Forelimb muscle (tissue), 1 donor: ENCODE measurements at regions not wholly inside any gene's neighbourhood (a gene's known extent, or its start where the extent isn't known, plus 50 kb on each side); places are given as distances from the start of the nearest gene placed in this dataset.

ENCODE experiments used
- DNase-seq: peaks from one replicate; pipeline ENCODE4 v3.0.0-alpha.2; 2013; ENCODE audit warnings: low read depth

- no peak for DNase-seq
Observed at GRCh38 chr2:114065731-114066130, 175.8 kb downstream of the ACTR3 start.

- DNase-seq, result no peak
Observed at GRCh38 chr2:114066186-114066747, 176.4 kb downstream of the ACTR3 start.

GRCh38 chr2:114068438-114068837, 178.5 kb downstream of the ACTR3 start:
- DNase-seq, result no peak

GRCh38 chr2:114076961-114077360, 187.1 kb downstream of the ACTR3 start:
- no peak for DNase-seq

GRCh38 chr2:114079366-114080004, 189.6 kb downstream of the ACTR3 start:
- no peak for DNase-seq

GRCh38 chr2:114082731-114083433, 193.0 kb downstream of the ACTR3 start:
- DNase-seq, result no peak

- DNase-seq, result no peak
Observed at GRCh38 chr2:114083717-114084387, 194.0 kb downstream of the ACTR3 start.

GRCh38 chr2:114085238-114085637, 195.3 kb downstream of the ACTR3 start:
- DNase-seq, result no peak

GRCh38 chr2:114085992-114086391, 196.1 kb downstream of the ACTR3 start:
- no peak for DNase-seq

GRCh38 chr2:114089636-114090319, 199.9 kb downstream of the ACTR3 start:
- no peak for DNase-seq

GRCh38 chr2:114091010-114091409, 201.1 kb downstream of the ACTR3 start:
- no peak for DNase-seq

GRCh38 chr2:114108249-114108648, 218.4 kb downstream of the ACTR3 start:
- no peak for DNase-seq

- DNase-seq, result no peak
Observed at GRCh38 chr2:114108824-114109416, 219.0 kb downstream of the ACTR3 start.

- no peak for DNase-seq
Observed at GRCh38 chr2:114111329-114111728, 221.4 kb downstream of the ACTR3 start.

GRCh38 chr2:114113518-114113917, 223.6 kb downstream of the ACTR3 start:
- DNase-seq, result no peak

- DNase-seq, result no peak
Observed at GRCh38 chr2:114118088-114118487, 228.2 kb downstream of the ACTR3 start.

GRCh38 chr2:114119862-114120261, 230.0 kb downstream of the ACTR3 start:
- no peak for DNase-seq

- DNase-seq, result no peak
Observed at GRCh38 chr2:114122930-114123329, 233.0 kb downstream of the ACTR3 start.

- DNase-seq, result no peak
Observed at GRCh38 chr2:114123925-114124324, 234.0 kb downstream of the ACTR3 start.

- DNase-seq, result no peak
Observed at GRCh38 chr2:114127372-114127771, 237.5 kb downstream of the ACTR3 start.

- DNase-seq, result no peak
Observed at GRCh38 chr2:114128263-114128662, 238.4 kb downstream of the ACTR3 start.

- DNase-seq, result no peak
Observed at GRCh38 chr2:114128725-114129124, 238.8 kb downstream of the ACTR3 start.
